SH-SY5Y (cell line): ENCODE measurements at regions not wholly inside any gene's neighbourhood (a gene's known extent, or its start where the extent isn't known, plus 50 kb on each side); places are given as distances from the start of the nearest gene placed in this dataset.

ENCODE experiments used
- GATA2 ChIP-seq: IDR thresholded peaks from 2 replicates; pipeline ENCODE4 v1.6.1; 2011; ENCODE audit warnings: mild to moderate bottlenecking, low read depth, low read length
- GATA3 ChIP-seq: IDR thresholded peaks from 2 replicates; pipeline ENCODE4 v1.6.1; 2011; ENCODE audit warnings: low read depth, mild to moderate bottlenecking, low read length, moderate library complexity

GRCh38 chr11:29272019-29272654, 744.7 kb downstream of the KCNA4 start:
- TF ChIP-seq GATA2 (no peak), GATA3 (no peak)

GRCh38 chr11:29271616-29272015, 745.2 kb downstream of the KCNA4 start:
- no peak for TF ChIP-seq GATA2
- no peak for TF ChIP-seq GATA3

GRCh38 chr11:29268733-29269132, 748.1 kb downstream of the KCNA4 start:
- no peak for TF ChIP-seq GATA3
- TF ChIP-seq GATA2 = no peak

GRCh38 chr11:29265792-29266191, 751.0 kb downstream of the KCNA4 start:
- TF ChIP-seq GATA3 (no peak), GATA2 (no peak)

GRCh38 chr11:29265381-29265780, 751.4 kb downstream of the KCNA4 start:
- TF ChIP-seq GATA2 (no peak), GATA3 (no peak)

GRCh38 chr11:29263971-29264682, 752.7 kb downstream of the KCNA4 start:
- TF ChIP-seq GATA3 = no peak
- no peak for TF ChIP-seq GATA2

- TF ChIP-seq GATA3 = no peak
- TF ChIP-seq GATA2 = no peak
These were observed 755.0 kb downstream of the KCNA4 start for GRCh38 chr11:29261831-29262230.

- TF ChIP-seq GATA3 (no peak), GATA2 (no peak)
These were observed 755.7 kb downstream of the KCNA4 start for GRCh38 chr11:29260939-29261705.

- TF ChIP-seq GATA3 = no peak
- no peak for TF ChIP-seq GATA2
These were observed 758.4 kb downstream of the KCNA4 start for GRCh38 chr11:29258411-29258810.

- TF ChIP-seq GATA2 (no peak), GATA3 (no peak)
These were observed 760.2 kb downstream of the KCNA4 start for GRCh38 chr11:29256580-29256979.

GRCh38 chr11:29255401-29255800, 761.4 kb downstream of the KCNA4 start:
- TF ChIP-seq GATA2 (no peak), GATA3 (no peak)

- TF ChIP-seq GATA3 = no peak
- no peak for TF ChIP-seq GATA2
These were observed 765.1 kb downstream of the KCNA4 start for GRCh38 chr11:29251738-29252137.

GRCh38 chr11:29249713-29250112, 767.1 kb downstream of the KCNA4 start:
- no peak for TF ChIP-seq GATA2
- no peak for TF ChIP-seq GATA3

GRCh38 chr11:29244355-29244754, 772.5 kb downstream of the KCNA4 start:
- no peak for TF ChIP-seq GATA3
- no peak for TF ChIP-seq GATA2

GRCh38 chr11:29243616-29244015, 773.2 kb downstream of the KCNA4 start:
- TF ChIP-seq GATA3 (no peak), GATA2 (no peak)

GRCh38 chr11:29231991-29232390, 784.8 kb downstream of the KCNA4 start:
- TF ChIP-seq GATA3 = no peak
- no peak for TF ChIP-seq GATA2
